Liver (tissue), 8 donors: ENCODE measurements at regions not wholly inside any gene's neighbourhood (a gene's known extent, or its start where the extent isn't known, plus 50 kb on each side); places are given as distances from the start of the nearest gene placed in this dataset.

Source experiments
- DNase-seq: peaks from one replicate; pipeline ENCODE4 v3.0.0-alpha.2; 2017; ENCODE audit warnings: low spot score
- H3K27ac ChIP-seq, 2 donors: one replicate each; pipeline ENCODE4 v1.7.0; 2013; ENCODE audit warnings: inconsistent platforms in 2 of 2, low read length in 2 of 2, control low read depth in 1 of 2, low read depth in 1 of 2, mild to moderate bottlenecking in 1 of 2
- H3K27me3 ChIP-seq, 4 donors: one replicate each; pipeline versions ENCODE4 v1.6.1 to v1.7.0; 2013; ENCODE audit warnings: low read length in 3 of 4, inconsistent platforms in 1 of 4, mild to moderate bottlenecking in 1 of 4, moderate library complexity in 1 of 4; ENCODE audit not compliant: control insufficient read depth in 4 of 4, insufficient read depth in 4 of 4
- H3K36me3 ChIP-seq, 4 donors: one replicate each; pipeline versions ENCODE4 v1.6.1 to v1.7.0; 2013; ENCODE audit warnings: low read length in 3 of 4, mild to moderate bottlenecking in 3 of 4, low read depth in 1 of 4, moderate library complexity in 1 of 4; ENCODE audit not compliant: control insufficient read depth in 4 of 4, insufficient read depth in 3 of 4
- H3K4me1 ChIP-seq, 4 donors: one replicate each; pipeline versions ENCODE4 v1.6.1 to v1.7.0; 2013; ENCODE audit warnings: low read length in 3 of 4, mild to moderate bottlenecking in 3 of 4, moderate library complexity in 1 of 4; ENCODE audit not compliant: control insufficient read depth in 4 of 4, insufficient read depth in 4 of 4
- H3K4me3 ChIP-seq, 3 donors: one replicate each; pipeline versions ENCODE4 v1.6.1 to v1.7.0; 2013; ENCODE audit warnings: low read length in 3 of 3, control low read depth in 1 of 3, low read depth in 1 of 3, mild to moderate bottlenecking in 1 of 3
- H3K9ac ChIP-seq, 2 donors: one replicate each; pipeline ENCODE4 v1.7.0; 2013; ENCODE audit warnings: low read length in 2 of 2, mild to moderate bottlenecking in 2 of 2, moderate library complexity in 2 of 2, control low read depth in 1 of 2, low read depth in 1 of 2
- H3K9me3 ChIP-seq, 4 donors: one replicate each; pipeline versions ENCODE4 v1.6.1 to v1.7.0; 2013; ENCODE audit warnings: low read length in 3 of 4; ENCODE audit not compliant: control insufficient read depth in 4 of 4
- CTCF ChIP-seq: fragments of 150-350 bp; IDR thresholded peaks from 2 replicates; pipeline ENCODE4 v1.5.1; 2017; ENCODE audit warnings: improper control_type of control experiment, low read depth, low read length; ENCODE audit not compliant: missing input control
- EGR1 ChIP-seq, 2 donors: IDR thresholded peaks; 2 replicates each; pipeline ENCODE4 v1.6.1; 2016 to 2018; ENCODE audit warnings: antibody characterized with exemption in 2 of 2, low read depth in 2 of 2
- FOXA1 ChIP-seq: IDR thresholded peaks from 2 replicates; pipeline ENCODE4 v1.6.1; 2016; ENCODE audit warnings: antibody characterized with exemption
- FOXA2 ChIP-seq: IDR thresholded peaks from 2 replicates; pipeline ENCODE4 v1.6.1; 2016; ENCODE audit warnings: antibody characterized with exemption
- GABPA ChIP-seq, 2 donors: IDR thresholded peaks in 1 of 2; conservative IDR thresholded peaks in 1 of 2; 2 replicates each; pipeline ENCODE4 v1.6.1; 2016; ENCODE audit warnings: antibody characterized with exemption in 2 of 2, mild to moderate bottlenecking in 1 of 2, moderate library complexity in 1 of 2
- HNF4A ChIP-seq, 2 donors: conservative IDR thresholded peaks; 2 replicates each; pipeline ENCODE4 v1.6.1; 2016; ENCODE audit warnings: antibody characterized with exemption in 2 of 2, mild to moderate bottlenecking in 2 of 2
- JUND ChIP-seq, 2 donors: IDR thresholded peaks; 2 replicates each; pipeline ENCODE4 v1.6.1; 2016; ENCODE audit warnings: antibody characterized with exemption in 2 of 2
- NR2F2 ChIP-seq: IDR thresholded peaks from 2 replicates; pipeline ENCODE4 v1.6.1; 2016; ENCODE audit warnings: antibody characterized with exemption
- RAD21 ChIP-seq, 2 donors: IDR thresholded peaks; 2 replicates each; pipeline ENCODE4 v1.6.1; 2016; ENCODE audit warnings: antibody characterized with exemption in 2 of 2, mild to moderate bottlenecking in 2 of 2
- TAF1 ChIP-seq: conservative IDR thresholded peaks from 2 replicates; pipeline ENCODE4 v1.6.1; 2016; ENCODE audit warnings: antibody characterized with exemption, mild to moderate bottlenecking
- ZBTB33 ChIP-seq: IDR thresholded peaks from 2 replicates; pipeline ENCODE4 v1.6.1; 2016; ENCODE audit warnings: antibody characterized with exemption
- WGBS: extraction: QIAGEN DNeasy Blood & Tissue Kit; methylation state at CpG from one replicate; pipeline ENCODE4 v1.1.7; 2013; 5-methylcytosine and 5-hydroxymethylcytosine counted together
- TF ChIP-seq, protein P1 (sequence below): IDR thresholded peaks from 2 replicates; pipeline ENCODE4 v1.6.1; 2016; ENCODE audit warnings: antibody characterized with exemption, mild to moderate bottlenecking
- TF ChIP-seq, protein P2 (sequence below): IDR thresholded peaks from 2 replicates; pipeline ENCODE4 v1.6.1; 2016; ENCODE audit warnings: antibody characterized with exemption
- donor health status: healthy.
- donor health status: healthy.
- donor health status: healthy.
- donor health status: healthy.
- donor health status: healthy.

- Histone ChIP-seq H3K9me3 (peaks cover 2 to 11% (median 4%) of the 10 kb centered on the region in 4 donors), H3K4me3 (no peak overlapping the region)
- 80% methylated on average over 10 of the region's 10 CpGs for WGBS
Measured at GRCh38 chr15:93278006-93278405, 189.0 kb upstream of the RGMA start.

More at GRCh38 chr15:93278006-93278405, 189.0 kb upstream of the RGMA start:
- no peak for DNase-seq
- Histone ChIP-seq H3K27ac (no peak overlapping the region), H3K9ac (no peak overlapping the region), H3K4me1 (no peaks in the 10 kb centered on the region), H3K36me3 (no peaks in the 10 kb centered on the region), H3K27me3 (peaks cover 0 to 2% (median 0%) of the 10 kb centered on the region in 4 donors)
- TF ChIP-seq HNF4A (conservative IDR thresholded peaks at IDR 0.05): no peak
- no peak for TF ChIP-seq GABPA (IDR thresholded peaks at IDR 0.05 in 1 of 2, conservative IDR thresholded peaks at IDR 0.05 in 1 of 2)
- no peak for TF ChIP-seq CTCF
- TF ChIP-seq EGR1 (IDR thresholded peaks at IDR 0.05; ENCODE audit: low read depth in 2 of 2): no peak
- TF ChIP-seq, protein P1, sequence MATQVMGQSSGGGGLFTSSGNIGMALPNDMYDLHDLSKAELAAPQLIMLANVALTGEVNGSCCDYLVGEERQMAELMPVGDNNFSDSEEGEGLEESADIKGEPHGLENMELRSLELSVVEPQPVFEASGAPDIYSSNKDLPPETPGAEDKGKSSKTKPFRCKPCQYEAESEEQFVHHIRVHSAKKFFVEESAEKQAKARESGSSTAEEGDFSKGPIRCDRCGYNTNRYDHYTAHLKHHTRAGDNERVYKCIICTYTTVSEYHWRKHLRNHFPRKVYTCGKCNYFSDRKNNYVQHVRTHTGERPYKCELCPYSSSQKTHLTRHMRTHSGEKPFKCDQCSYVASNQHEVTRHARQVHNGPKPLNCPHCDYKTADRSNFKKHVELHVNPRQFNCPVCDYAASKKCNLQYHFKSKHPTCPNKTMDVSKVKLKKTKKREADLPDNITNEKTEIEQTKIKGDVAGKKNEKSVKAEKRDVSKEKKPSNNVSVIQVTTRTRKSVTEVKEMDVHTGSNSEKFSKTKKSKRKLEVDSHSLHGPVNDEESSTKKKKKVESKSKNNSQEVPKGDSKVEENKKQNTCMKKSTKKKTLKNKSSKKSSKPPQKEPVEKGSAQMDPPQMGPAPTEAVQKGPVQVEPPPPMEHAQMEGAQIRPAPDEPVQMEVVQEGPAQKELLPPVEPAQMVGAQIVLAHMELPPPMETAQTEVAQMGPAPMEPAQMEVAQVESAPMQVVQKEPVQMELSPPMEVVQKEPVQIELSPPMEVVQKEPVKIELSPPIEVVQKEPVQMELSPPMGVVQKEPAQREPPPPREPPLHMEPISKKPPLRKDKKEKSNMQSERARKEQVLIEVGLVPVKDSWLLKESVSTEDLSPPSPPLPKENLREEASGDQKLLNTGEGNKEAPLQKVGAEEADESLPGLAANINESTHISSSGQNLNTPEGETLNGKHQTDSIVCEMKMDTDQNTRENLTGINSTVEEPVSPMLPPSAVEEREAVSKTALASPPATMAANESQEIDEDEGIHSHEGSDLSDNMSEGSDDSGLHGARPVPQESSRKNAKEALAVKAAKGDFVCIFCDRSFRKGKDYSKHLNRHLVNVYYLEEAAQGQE: no peak
- TF ChIP-seq, protein P2, sequence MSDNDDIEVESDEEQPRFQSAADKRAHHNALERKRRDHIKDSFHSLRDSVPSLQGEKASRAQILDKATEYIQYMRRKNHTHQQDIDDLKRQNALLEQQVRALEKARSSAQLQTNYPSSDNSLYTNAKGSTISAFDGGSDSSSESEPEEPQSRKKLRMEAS: no peak
- no peak for TF ChIP-seq RAD21 (IDR thresholded peaks at IDR 0.05)
- no peak for TF ChIP-seq FOXA1
- TF ChIP-seq NR2F2: no peak
- TF ChIP-seq ZBTB33: no peak
- TF ChIP-seq TAF1: no peak
- no peak for TF ChIP-seq JUND (IDR thresholded peaks at IDR 0.05)
- no peak for TF ChIP-seq FOXA2
